HepG2 (cell line): ENCODE measurements at regions not wholly inside any gene's neighbourhood (a gene's known extent, or its start where the extent isn't known, plus 50 kb on each side); places are given as distances from the start of the nearest gene placed in this dataset.
A peak's percentile ranks its signal among the peaks of the same experiment; 100 is the strongest.

Experiments
- HOXA5 ChIP-seq: sonication (generic); formaldehyde crosslinking; IDR thresholded peaks from 2 replicates; pipeline ENCODE4 v1.4.0; 2020; ENCODE audit warnings: missing genetic modification reagents
- IRF2 ChIP-seq: IDR thresholded peaks from 2 replicates; pipeline ENCODE4 v1.6.1; 2018; ENCODE audit warnings: missing genetic modification reagents, missing compliant biosample characterization
- NR2F6 ChIP-seq, 2 experiments: IDR thresholded peaks; 2 replicates each; pipeline ENCODE4 v1.6.1; 2016; ENCODE audit warnings: antibody characterized with exemption in 1 of 2, mild to moderate bottlenecking in 1 of 2
- REPIN1 ChIP-seq: sonication (generic); formaldehyde crosslinking; IDR thresholded peaks from 2 replicates; pipeline ENCODE4 v1.8.0; 2022; ENCODE audit warnings: missing genetic modification reagents, low read depth, mild to moderate bottlenecking, borderline replicate concordance
- THRA ChIP-seq: sonication (generic); formaldehyde crosslinking; IDR thresholded peaks from 2 replicates; pipeline ENCODE4 v1.4.0; 2020; ENCODE audit warnings: missing genetic modification reagents, borderline replicate concordance
- ZBTB25 ChIP-seq: IDR thresholded peaks from 2 replicates; pipeline ENCODE4 v1.6.1; 2018; ENCODE audit warnings: missing genetic modification reagents
- ZNF143 ChIP-seq: sonication (generic); formaldehyde crosslinking; IDR thresholded peaks from 2 replicates; pipeline ENCODE4 v1.4.0; 2020; ENCODE audit warnings: missing genetic modification reagents
- ZNF260 ChIP-seq: sonication (generic); formaldehyde crosslinking; IDR thresholded peaks from 2 replicates; pipeline ENCODE4 v1.4.0; 2020; ENCODE audit warnings: missing genetic modification reagents, low read depth, mild to moderate bottlenecking, borderline replicate concordance
- ZNF44 ChIP-seq: sonication (generic); formaldehyde crosslinking; IDR thresholded peaks from 2 replicates; pipeline ENCODE4 v1.5.1; 2020; ENCODE audit warnings: mild to moderate bottlenecking, missing genetic modification reagents
- ZNF780A ChIP-seq: sonication (generic); formaldehyde crosslinking; IDR thresholded peaks from 2 replicates; pipeline ENCODE4 v1.8.0; 2022; ENCODE audit warnings: mild to moderate bottlenecking, missing genetic modification reagents, moderate library complexity

GRCh38 chr6:37106982-37107491 lies 62.9 kb upstream of the PIM1 start (continued):
- TF ChIP-seq THRA (CRISPR knock-in tag): peak; percentile 100
- no peak for TF ChIP-seq HOXA5 (CRISPR knock-in tag)
- 0 out of 2 replicates have a peak, but pooled peaks have one; percentile 57 for TF ChIP-seq ZBTB25 (CRISPR knock-in tag)
- no peak for TF ChIP-seq ZNF44
- TF ChIP-seq IRF2: peak; percentile 91
- TF ChIP-seq ZNF780A (CRISPR knock-in tag): no peak
- TF ChIP-seq ZNF260: no peak
- TF ChIP-seq ZNF143 (CRISPR knock-in tag): peak; percentile 58; the same call in 1 of the 2 replicates
- TF ChIP-seq REPIN1 (CRISPR knock-in tag): 0 out of 2 replicates have a peak, but pooled peaks have one; percentile 40
- peak; percentile 96 for TF ChIP-seq NR2F6 (IDR thresholded peaks at IDR 0.05)
- peak; percentile 98 for TF ChIP-seq NR2F6 (CRISPR knock-in tag; IDR thresholded peaks at IDR 0.05)
